ENCODE measurements at regions not wholly inside any gene's neighbourhood (a gene's known extent, or its start where the extent isn't known, plus 50 kb on each side); places are given as distances from the start of the nearest gene placed in this dataset.

DNA sequence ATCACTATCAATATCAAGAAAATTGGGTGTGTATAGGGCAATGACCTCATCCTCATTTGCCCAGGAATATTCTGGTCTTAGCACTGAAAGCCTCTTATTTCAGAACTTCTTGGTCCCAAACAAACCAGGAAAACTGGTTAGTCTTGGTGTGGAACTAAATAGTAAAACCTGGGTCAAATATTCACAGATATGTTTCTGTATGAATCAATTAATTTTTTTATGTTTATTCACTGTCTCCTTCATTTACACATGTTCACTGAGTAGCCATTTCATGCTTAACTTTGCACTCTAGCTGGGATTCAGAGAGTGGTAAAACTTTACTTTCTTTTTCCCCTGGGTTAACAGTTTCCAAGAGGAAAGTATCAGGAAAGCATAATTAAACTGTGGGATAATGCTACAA, 113.7 kb upstream of the PAPPA start:
- Histone ChIP-seq H2AFZ (ENCODE audit: low read depth) (no peak overlapping the region), H3K4me3 (IDR thresholded peaks at IDR 0.05; ENCODE audit: insufficient read depth, low read depth, low read length) (no peak overlapping the region), H3K79me2 (ENCODE audit: insufficient read depth, low read depth) (no peaks in the 10 kb centered on the region), H3K4me1 (ENCODE audit: low read depth, poor library complexity, severe bottlenecking) (no peaks in the 10 kb centered on the region), H3K4me2 (no peak overlapping the region), H3K36me3 (ENCODE audit: insufficient read depth) (no peaks in the 10 kb centered on the region), H3K9ac (no peak overlapping the region), H4K20me1 (ENCODE audit: insufficient read depth) (no peaks in the 10 kb centered on the region), H3K27me3 (ENCODE audit: insufficient read depth, low read depth) (no peaks in the 10 kb centered on the region), H3K27ac (no peak overlapping the region)
- TF ChIP-seq, protein P1, sequence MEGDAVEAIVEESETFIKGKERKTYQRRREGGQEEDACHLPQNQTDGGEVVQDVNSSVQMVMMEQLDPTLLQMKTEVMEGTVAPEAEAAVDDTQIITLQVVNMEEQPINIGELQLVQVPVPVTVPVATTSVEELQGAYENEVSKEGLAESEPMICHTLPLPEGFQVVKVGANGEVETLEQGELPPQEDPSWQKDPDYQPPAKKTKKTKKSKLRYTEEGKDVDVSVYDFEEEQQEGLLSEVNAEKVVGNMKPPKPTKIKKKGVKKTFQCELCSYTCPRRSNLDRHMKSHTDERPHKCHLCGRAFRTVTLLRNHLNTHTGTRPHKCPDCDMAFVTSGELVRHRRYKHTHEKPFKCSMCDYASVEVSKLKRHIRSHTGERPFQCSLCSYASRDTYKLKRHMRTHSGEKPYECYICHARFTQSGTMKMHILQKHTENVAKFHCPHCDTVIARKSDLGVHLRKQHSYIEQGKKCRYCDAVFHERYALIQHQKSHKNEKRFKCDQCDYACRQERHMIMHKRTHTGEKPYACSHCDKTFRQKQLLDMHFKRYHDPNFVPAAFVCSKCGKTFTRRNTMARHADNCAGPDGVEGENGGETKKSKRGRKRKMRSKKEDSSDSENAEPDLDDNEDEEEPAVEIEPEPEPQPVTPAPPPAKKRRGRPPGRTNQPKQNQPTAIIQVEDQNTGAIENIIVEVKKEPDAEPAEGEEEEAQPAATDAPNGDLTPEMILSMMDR (conservative IDR thresholded peaks at IDR 0.05; ENCODE audit: low read depth, low read length), result no peak

GRCh38 chr9:116042321-116042720, 111.3 kb upstream of the PAPPA start:
- TF ChIP-seq, protein P1 (conservative IDR thresholded peaks at IDR 0.05; ENCODE audit: low read depth, low read length), result no peak
- Histone ChIP-seq H3K4me1 (ENCODE audit: low read depth, poor library complexity, severe bottlenecking) (no peaks in the 10 kb centered on the region), H3K4me2 (no peak overlapping the region), H3K27ac (no peak overlapping the region), H3K27me3 (ENCODE audit: insufficient read depth, low read depth) (no peaks in the 10 kb centered on the region), H3K9ac (no peak overlapping the region), H3K4me3 (IDR thresholded peaks at IDR 0.05; ENCODE audit: insufficient read depth, low read depth, low read length) (no peak overlapping the region), H3K36me3 (ENCODE audit: insufficient read depth) (no peaks in the 10 kb centered on the region), H4K20me1 (ENCODE audit: insufficient read depth) (no peaks in the 10 kb centered on the region), H2AFZ (ENCODE audit: low read depth) (no peak overlapping the region), H3K79me2 (ENCODE audit: insufficient read depth, low read depth) (no peaks in the 10 kb centered on the region)

DNA sequence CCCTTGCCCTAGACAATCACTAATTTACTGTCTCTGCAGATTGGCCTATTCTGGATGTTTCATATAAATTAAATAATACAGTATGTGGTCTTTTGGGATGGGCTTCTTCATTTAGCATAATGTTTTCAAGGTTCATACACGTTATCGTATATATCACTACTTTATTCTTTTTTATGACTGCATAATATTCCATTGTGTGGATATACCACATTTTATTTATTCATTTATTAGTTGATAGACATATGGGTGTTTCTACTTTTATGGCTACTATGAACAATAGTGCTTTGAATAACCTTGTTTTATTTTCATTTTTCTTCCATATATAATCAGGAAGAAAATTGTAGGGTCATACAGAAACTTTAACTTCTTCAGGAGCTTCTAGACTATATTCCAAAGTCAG, 108.5 kb upstream of the PAPPA start:
- Histone ChIP-seq H3K79me2 (ENCODE audit: insufficient read depth, low read depth) (no peaks in the 10 kb centered on the region), H3K4me3 (IDR thresholded peaks at IDR 0.05; ENCODE audit: insufficient read depth, low read depth, low read length) (no peak overlapping the region), H3K4me2 (no peak overlapping the region), H3K36me3 (ENCODE audit: insufficient read depth) (no peaks in the 10 kb centered on the region), H4K20me1 (ENCODE audit: insufficient read depth) (no peaks in the 10 kb centered on the region), H3K27me3 (ENCODE audit: insufficient read depth, low read depth) (no peaks in the 10 kb centered on the region), H3K4me1 (ENCODE audit: low read depth, poor library complexity, severe bottlenecking) (no peaks in the 10 kb centered on the region), H3K9ac (no peak overlapping the region), H3K27ac (no peak overlapping the region), H2AFZ (ENCODE audit: low read depth) (no peak overlapping the region)
- TF ChIP-seq, protein P1 (conservative IDR thresholded peaks at IDR 0.05; ENCODE audit: low read depth, low read length), result no peak

DNA sequence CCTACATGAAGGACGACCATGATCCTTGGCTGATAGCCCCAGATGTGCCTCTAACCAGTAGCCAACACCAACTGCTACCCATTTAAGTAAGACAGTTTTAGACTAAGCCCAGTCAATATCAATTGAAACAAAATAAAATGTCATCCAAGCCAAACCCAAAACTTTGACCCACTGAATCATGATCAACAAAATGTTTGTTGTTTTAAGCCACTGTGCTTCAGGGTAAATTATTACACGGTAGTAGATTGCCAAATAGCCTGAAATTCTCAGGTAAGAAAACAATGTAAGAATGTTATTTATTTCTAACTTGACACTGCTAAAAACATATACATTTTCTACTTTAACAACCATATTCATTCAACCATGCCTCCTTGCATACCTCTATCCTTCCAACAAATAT, 105.5 kb upstream of the PAPPA start:
- Histone ChIP-seq H3K4me3 (IDR thresholded peaks at IDR 0.05; ENCODE audit: insufficient read depth, low read depth, low read length) (no peak overlapping the region), H3K27me3 (ENCODE audit: insufficient read depth, low read depth) (no peaks in the 10 kb centered on the region), H3K36me3 (ENCODE audit: insufficient read depth) (no peaks in the 10 kb centered on the region), H2AFZ (ENCODE audit: low read depth) (no peak overlapping the region), H3K79me2 (ENCODE audit: insufficient read depth, low read depth) (no peaks in the 10 kb centered on the region), H3K9ac (no peak overlapping the region), H3K4me1 (ENCODE audit: low read depth, poor library complexity, severe bottlenecking) (no peaks in the 10 kb centered on the region), H3K4me2 (no peak overlapping the region), H4K20me1 (ENCODE audit: insufficient read depth) (no peaks in the 10 kb centered on the region), H3K27ac (no peak overlapping the region)
- TF ChIP-seq, protein P1 (conservative IDR thresholded peaks at IDR 0.05; ENCODE audit: low read depth, low read length), result no peak

DNA sequence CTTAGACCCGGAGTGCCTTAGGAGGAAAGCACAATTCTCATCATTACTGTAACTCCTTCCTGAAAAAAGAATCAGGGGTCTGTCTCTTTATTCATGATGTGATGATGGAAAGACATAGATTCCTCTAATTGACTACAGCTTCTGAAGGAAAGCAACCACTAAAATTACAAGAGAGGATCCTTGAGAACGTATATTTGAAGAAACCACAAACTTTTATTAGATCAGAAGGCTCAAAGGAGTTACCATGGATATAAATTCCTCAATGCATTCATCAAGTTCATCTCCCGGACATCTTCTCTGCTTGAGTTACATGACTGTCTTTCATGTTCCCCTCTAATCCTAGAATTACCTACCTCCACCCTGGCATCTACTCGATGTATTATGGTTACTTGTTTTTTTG, 104.1 kb upstream of the PAPPA start:
- Histone ChIP-seq H3K79me2 (ENCODE audit: insufficient read depth, low read depth) (no peaks in the 10 kb centered on the region), H2AFZ (ENCODE audit: low read depth) (no peak overlapping the region), H3K27me3 (ENCODE audit: insufficient read depth, low read depth) (no peaks in the 10 kb centered on the region), H3K4me1 (ENCODE audit: low read depth, poor library complexity, severe bottlenecking) (no peaks in the 10 kb centered on the region), H3K4me3 (IDR thresholded peaks at IDR 0.05; ENCODE audit: insufficient read depth, low read depth, low read length) (no peak overlapping the region), H3K4me2 (no peak overlapping the region), H4K20me1 (ENCODE audit: insufficient read depth) (no peaks in the 10 kb centered on the region), H3K36me3 (ENCODE audit: insufficient read depth) (no peaks in the 10 kb centered on the region), H3K9ac (no peak overlapping the region), H3K27ac (no peak overlapping the region)
- TF ChIP-seq, protein P1 (conservative IDR thresholded peaks at IDR 0.05; ENCODE audit: low read depth, low read length), result no peak
